GM18861 (cell line): ENCODE measurements at regions not wholly inside any gene's neighbourhood (a gene's known extent, or its start where the extent isn't known, plus 50 kb on each side); places are given as distances from the start of the nearest gene placed in this dataset.

Experiments used
- ATAC-seq: cut with Tn5 transposase; IDR thresholded peaks from one replicate; pipeline ENCODE4 v1.9.1; 2021; ENCODE audit not compliant: unreplicated experiment

DNA sequence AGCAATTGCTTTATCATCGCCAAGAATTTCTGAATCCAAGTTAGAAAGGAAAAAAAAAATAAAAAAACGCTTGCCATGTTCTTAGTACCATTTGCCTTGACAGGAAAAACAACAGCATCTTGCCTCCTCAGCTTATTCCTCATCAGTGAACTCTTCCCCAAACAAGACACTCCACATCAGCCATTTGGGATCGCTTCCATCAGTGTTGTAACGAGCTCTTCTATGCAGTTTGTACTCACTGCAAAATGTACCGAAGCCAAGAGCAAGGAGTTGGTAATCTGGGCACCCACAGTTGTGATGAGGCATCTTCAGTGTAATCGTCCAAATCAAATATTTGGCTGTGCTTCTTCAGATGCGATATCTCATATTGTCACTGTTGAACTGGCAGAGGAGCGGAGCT is 503.7 kb downstream of the TMEM182 start:
- ATAC-seq = no peak

DNA sequence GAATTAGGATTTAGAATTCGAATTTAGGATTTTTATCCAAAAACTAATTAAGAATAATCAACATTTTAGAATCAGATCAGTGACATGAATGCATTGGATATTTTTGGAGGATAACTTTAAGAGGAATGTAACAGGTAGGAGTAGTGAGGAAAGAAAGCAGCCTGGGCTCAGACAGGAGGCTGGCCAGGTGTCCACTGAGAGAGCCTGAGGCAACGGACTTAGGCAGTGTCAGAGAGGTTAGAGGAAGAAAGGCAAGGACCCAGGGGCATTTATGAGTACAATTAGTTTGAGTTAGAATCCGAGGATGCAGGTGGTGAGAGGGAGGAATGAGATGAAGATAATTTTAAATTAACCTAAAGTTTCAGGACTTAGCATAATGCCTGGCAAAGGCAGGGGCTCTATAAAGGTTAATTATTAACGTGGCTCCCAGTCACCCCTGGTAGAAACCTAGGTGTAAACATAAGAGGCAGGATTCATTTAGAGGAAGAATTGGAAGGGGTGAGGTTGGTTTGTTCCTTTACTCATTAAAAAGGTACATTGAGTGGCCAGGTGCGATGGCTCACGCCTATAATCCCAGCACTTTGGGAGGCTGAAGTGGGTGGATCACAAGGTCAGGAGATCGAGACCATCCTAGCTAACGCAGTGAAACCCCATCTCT is 507.1 kb downstream of the TMEM182 start:
- ATAC-seq = no peak

DNA sequence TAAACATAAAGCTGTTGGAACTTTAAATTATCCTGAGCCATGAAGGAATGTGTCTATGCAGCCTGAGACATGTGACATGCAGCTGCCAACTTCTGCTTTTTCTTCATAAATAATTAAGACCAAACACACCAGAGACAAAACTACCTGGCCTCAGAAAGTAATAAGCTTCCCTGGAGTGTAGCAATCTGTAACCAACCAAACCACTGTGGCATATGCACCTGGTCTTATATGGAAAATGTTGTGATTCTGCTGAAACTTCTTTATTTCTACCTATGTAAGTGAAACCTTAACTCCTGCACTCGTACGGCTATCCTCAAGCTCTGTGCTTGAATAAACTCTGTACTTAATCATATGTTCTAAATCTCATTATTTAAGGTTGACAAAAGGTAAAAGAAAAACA is 515.0 kb downstream of the TMEM182 start:
- no peak for ATAC-seq

DNA sequence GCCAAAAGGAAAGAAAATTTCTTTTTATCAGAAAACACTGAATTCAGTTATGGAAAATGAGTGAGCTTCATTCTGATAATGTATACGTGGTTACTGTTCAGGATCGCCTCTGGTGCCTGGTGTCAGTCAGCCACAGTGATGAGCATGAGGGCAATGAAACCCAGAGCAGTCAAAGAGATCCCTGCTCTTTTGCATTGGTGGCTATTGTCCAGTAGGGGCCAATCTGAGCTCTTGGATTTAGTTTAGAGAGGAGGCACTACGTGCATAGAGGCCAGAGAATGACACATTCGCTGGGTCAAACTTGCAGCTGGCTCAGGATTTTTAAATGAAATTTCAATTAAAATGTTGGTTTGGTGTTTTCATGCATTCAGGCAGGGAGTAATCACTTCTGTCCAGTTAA is 522.9 kb downstream of the TMEM182 start:
- ATAC-seq = no peak

DNA sequence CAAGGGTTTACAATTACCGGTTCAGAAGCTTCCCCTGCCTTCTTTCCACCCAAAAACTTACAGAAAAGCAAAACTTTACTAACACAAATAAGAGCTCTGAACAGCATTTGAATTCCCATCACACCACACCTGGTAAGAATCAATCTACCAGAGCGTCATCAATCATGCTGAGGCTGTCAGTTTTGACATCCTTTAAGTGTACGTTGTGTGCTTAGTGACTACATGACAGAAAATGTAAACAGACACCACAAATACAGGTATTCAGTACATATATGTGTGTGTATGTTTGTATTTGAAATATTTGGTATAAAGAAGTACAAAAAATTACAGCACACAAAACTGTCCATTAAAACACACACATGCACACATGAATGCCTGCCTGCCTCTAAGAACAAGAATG is 523.5 kb downstream of the TMEM182 start:
- ATAC-seq = no peak

DNA sequence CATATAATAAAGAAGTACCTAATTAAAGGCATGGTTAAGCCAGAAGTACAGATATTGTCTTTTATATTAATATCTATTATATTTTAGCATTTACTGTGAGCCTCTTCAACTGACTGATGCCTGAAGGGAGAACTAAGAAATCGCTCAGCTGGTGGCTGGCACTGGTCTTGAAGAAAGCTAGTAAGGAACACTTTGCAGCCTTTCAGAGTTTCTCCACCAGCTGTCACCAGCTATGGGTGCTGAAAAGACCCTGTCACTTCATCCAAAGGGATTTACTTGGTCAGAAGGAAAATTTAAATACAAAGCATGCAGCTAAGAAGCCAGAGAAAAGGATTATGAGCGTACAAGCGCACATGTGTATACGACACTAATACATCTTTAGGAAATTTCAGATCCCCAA is 525.9 kb downstream of the TMEM182 start:
- ATAC-seq = no peak

DNA sequence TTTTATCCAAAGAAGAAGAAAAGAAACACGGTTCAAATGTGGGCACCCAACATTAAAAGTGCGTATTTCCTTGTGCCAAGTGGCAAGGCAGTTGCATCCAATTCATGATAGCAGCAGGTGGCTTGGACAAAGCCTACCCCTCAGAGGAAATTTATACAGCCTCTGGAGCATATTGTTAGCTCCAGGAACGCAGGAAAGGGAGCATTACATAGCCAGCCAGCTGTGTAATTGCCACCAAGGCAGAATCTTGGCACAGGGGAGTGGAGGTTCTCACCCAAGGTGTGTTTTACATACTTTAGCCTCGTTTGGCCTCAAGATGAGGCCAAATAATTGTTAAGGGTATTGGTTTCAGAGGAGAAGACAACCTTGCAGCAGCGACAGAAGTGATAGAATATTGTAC is 526.9 kb downstream of the TMEM182 start:
- no peak for ATAC-seq

DNA sequence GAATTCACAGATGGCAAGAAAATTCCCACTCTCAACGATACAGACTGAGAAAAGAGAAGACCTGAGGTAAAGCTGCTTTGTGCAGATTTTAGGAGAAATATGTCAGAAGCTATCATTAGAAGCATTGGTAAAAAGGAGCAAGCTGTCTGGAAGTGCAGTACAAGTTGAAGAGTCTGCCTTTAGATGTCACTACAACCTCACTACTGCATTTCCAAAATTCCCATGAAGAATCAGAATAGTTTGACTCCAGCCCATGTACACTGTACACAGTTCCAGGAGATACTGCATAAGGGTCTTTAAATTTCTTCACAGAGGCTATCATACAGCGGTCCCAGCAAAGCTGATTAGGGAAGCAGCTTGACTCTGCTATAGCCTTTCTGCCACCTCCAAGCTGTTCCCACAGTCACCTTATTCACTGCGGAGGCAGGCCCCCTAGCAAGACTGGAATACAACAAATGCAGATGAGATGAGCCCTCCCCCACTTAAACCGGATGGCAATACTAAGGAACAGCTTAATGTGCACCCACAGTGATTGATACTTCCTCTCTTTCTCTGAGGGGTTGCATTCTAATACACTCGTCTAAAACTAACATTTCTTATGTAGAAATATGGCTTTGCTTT is 527.4 kb downstream of the TMEM182 start:
- ATAC-seq = no peak

DNA sequence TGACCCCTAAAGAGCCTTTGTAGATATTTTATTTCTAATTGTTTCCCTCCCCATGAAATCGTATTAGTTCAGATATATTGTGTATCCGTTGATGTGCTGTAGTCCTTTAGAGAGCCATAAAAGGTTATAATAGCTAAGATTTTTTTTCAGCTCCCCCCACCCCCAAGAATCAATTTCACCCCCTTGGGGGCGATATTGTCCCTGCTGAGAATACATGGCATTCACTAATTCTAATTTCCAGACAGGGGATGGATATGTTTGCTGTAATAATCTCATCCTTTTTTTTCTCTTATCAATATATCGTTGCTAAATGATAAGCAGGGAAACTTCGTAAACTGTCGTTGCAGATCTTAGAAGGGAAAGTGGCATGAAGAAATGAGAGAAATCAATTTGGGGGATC is 530.7 kb downstream of the TMEM182 start:
- no peak for ATAC-seq

DNA sequence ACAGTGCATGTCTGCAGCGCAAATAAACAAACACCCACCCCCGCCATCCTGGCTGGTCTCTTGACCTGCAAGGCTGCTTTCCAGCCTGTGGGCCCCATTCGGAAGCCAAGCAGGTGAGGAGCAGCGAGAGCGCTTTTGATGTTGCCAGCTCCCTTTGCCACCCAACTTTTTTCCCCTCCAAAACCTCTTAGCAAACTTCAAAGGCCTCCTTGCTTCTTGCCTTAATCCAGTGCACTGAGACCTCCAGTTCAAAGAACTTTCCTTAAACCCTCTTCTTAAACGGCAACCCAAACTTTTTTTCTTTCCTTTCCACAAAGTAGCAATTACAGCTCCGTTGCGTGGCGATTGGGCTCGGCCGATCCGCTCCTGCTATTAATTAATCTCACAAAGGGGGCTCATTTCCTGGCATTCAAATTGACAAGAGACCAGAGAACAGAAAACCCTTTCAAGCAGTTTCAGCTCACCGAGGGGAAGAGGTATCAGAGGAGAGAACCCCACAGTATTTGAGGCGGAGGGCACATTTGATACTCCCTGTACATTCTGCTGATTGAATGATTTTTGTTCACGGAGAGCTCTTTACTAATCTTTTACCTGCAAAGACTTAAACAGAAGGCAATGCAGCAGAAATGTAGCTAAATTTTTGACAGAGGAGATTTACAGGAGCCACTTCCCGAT is 531.4 kb downstream of the TMEM182 start:
- no peak for ATAC-seq

DNA sequence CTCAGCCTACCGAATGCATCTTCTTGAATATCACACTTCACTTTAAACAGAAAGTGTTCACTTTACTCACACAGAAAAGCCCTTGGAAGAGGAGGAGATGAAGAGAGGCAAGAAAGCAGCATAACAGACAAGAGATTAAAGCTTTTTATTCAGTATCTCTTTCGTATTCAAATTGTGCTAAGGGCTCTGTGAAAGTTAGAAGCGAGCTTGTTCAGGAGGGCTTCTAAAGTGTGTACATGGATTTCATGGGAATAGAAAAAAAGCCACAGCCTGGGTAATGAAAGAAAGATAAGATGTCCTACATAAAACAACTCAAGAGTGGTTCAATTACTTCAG is 531.9 kb downstream of the TMEM182 start:
- no peak for ATAC-seq

DNA sequence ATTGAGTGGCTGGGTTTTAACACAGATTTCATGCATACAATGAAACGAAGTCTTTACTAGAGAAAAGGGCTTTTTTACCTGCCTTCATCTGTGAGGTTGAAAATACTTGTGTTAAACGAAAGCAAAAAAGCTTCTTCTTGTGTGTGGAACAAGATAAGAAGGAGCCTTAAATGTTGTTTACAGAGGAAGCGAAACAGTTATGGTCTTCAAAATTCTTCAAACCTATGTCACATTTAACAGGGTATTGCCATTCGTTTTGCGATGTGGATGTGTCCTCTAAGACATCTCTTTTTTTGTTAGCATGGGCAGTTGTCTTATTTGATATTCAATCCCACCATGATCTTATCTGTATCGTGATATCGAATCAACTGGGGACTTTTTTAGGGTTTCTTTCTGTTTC is 532.6 kb downstream of the TMEM182 start:
- no peak for ATAC-seq

DNA sequence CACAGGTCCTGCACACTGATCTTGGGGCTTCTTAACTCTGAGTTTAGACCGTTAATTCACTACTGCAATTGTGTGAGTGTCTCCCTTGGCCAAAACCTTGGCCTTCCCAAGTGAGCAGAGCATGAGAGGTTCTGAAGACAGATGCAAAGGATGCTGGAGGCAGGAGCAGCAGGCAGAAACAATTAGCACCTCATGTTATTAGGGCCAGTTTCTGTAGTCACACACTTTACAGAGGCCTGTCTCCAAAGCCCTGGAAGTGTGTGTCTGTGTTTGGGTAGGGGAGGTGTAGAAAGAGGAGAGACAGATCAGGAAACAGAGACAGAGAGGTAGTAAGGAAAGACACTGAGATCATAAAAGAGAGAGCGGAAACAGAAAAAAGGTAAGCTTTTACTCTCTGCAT is 533.8 kb downstream of the TMEM182 start:
- no peak for ATAC-seq

DNA sequence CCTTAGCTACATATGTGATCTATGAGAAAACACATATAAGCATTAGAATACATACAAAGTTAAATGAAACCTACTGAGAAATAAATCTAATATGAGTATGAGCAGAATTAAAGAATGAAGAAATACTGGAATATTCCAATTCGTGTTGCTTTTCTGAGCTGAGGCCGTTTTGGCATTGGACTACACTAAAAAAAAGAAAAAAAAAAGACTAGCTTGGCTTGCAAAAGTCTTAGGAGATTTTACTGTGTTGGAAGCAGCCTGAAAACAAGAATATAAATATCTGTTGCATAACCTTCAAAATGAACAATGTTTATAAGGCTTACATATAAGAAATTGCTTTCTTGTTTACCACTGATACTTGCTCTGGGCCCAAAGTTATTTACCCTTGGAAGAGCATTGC is 562.8 kb downstream of the TMEM182 start:
- no peak for ATAC-seq

DNA sequence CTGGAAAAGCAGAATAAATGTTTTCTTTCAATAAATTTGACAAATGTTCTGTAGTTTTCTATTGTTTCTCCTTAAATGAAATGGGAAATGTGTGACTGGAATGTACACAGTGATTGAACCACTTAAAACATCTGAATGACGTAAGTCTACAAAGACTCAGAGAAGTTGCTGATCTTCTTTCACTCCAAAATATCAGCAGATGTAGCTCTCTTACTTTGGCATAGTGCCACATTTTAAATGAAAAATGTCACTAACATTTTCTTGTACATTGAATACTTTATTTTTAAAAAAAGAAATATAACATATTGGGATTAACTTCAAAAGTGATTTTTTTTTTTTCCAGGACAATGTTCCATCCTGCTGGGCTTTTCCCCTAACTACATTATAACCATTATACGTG is 565.6 kb downstream of the TMEM182 start:
- ATAC-seq = no peak

DNA sequence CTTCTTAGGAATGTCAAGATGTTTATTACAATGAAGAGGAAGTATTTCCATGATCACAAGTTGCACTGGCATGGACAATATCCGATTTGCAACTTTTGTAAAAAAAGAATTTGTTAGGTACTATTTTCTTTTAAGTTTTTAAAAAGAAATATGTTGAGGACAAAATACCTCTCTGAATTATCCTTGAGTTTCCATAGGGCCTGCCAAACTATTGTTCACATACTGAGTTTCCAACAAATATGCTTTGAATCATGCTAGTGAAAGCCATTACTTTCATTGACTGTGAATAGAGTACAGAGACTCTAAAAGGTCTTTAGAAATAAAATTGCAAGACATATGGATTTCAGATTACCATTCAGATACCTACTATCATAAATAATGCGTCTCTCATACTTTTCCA is 566.1 kb downstream of the TMEM182 start:
- ATAC-seq = no peak

DNA sequence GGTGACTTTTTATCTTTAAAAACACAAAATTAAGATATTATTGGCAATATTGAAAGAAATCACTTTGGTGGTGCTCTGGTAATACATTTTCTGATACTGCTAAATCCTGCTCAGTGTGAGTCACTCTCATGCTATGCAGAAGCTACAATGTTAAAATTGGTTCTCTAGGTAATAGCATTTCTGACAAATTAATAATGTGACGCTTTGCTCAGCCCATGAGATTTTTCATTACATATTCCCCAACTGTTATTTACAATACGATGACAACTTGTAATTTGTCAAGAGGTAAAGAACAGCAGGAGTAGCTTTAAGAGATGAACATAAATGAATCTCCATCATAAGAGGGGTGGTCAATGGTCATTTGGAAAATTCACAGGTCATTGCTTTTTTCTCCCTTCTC is 573.6 kb downstream of the TMEM182 start:
- ATAC-seq = no peak

DNA sequence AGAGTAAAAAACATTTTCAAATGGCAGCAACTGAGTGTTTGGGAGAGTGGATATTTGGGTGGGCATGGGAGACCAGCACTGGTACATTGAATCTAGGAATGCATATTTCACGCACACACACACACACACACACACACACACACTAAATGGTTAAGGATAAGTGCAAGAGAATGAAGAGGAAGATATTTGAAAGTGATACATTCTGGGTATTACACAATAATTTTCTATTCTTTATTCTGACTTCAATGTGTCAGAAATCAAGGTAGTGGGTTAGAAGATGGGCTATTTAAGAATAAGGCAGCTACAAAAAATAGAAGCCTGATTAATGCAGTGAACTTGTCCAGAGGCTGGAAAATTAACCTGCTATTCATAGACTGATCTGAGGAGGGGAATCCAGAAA is 577.0 kb downstream of the TMEM182 start:
- no peak for ATAC-seq

DNA sequence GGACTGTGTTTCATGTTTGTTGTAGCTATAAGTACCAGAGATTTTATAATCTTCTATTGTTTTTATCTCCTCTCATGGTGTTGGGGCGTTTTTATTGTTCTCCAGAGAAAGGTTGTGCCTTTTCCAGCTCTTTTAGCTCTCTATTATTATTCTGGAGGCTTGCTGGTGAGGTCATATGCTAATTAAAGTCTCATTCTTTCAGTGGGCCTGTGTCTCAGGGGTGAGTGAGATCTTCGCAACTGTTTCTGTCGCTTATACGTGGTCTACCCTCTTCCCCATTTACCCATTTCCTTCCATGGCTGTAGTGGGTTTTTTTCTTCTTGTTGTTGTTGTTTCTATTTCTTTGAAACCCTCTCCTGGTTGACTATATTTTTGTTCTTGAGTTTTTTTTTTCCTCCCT is 584.9 kb downstream of the TMEM182 start:
- no peak for ATAC-seq

DNA sequence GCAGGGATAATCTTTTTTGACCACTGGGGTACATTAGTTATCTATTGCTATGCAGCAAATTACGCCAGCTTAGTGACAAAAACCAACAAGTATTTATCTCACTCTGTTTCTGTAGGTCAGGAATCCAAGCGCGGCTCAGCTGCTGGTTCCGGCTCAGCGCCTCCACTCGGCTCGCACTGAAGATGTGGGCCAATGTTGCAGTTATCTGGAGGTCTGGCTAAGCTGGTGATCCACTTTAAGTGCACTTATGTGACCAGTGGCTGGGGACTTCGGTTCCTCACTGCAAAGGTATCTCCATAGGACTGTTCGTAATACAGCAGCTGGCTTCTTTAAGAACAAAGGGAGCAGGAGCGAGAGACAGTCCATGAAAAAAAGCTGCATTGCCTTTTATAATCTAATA is 591.9 kb downstream of the TMEM182 start:
- ATAC-seq = no peak

DNA sequence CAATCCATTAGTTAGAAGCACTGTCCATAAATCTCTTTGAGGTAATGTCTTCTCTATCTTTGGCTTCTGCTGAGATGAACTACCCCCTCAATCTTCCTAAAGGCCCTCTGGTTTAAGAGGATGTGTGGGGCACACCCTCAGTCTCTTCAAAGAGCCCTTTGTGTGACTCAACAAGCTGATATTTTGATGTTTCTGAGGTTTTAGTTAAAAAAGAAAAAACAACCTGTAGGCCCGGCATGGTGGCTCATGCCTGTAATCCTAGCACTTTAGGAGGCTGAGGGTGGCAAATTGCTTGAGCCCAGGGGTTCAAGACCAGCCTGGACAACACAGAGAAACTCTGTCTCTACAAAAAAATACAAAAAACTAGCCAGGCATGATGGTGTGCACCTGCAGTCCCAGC is 593.5 kb downstream of the TMEM182 start:
- no peak for ATAC-seq

DNA sequence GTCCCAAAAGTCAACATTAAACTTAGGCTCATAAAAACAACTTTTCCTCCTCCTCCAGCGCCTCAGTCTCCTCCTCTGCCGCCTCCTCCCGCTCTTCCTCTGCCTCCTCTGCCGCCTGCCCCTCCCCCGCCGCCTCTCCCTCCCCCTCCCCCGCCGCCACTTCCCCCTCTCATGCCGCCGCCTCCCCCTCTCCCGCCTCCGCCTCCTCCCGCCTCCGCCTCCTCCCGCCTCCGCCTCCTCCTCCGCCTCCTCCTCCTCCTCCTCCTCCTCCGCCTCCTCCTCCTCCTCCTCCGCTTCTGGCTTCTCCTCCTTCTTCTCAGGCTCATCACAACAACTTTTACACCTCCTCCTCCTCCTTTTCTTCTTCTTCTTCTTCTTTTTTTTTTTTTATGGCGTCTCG is 599.9 kb downstream of the TMEM182 start:
- ATAC-seq = no peak

DNA sequence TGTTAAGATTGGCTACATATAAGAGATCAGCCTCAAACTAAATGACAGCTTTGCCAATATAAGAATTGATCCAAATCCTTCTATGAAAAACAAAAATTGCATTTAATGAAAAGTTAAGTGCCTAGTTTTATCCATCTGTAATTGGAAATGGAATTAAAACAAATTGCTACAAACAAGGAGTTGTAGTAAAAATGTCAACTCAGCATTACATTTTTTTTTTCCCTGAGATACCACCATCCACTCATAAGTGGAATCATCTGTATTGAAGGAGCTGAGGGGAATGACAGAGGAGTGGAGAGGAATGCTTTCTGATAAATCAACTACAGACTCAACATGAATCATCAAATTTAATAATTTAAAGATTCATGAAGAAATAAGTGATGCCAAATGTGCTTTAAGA is 601.8 kb downstream of the TMEM182 start:
- ATAC-seq = no peak
